Psoas muscle (tissue), 7 donors: ENCODE measurements at regions not wholly inside any gene's neighbourhood (a gene's known extent, or its start where the extent isn't known, plus 50 kb on each side); places are given as distances from the start of the nearest gene placed in this dataset.

Experiments used
- ATAC-seq, 4 donors: fragments of 200-7000 bp; cut with Tn5 transposase; one replicate each; pipeline ENCODE4 v1.9.1; 2020; ENCODE audit warnings: moderate library complexity in 3 of 4, mild to moderate bottlenecking in 2 of 4
- DNase-seq, 2 donors: peaks; one replicate each; pipeline ENCODE4 v3.0.0-alpha.2; 2020
- H3K27ac ChIP-seq: fragments of 200-600 bp; one replicate; pipeline ENCODE4 v1.8.0; 2022
- H3K27me3 ChIP-seq, 3 donors: fragments of 200-600 bp in 1 of 3; one replicate each; pipeline versions ENCODE4 v1.6.1 to v1.8.0; 2013 to 2022; ENCODE audit warnings: low read length in 2 of 3, mild to moderate bottlenecking in 2 of 3, moderate library complexity in 1 of 3; ENCODE audit not compliant: insufficient read depth in 3 of 3
- H3K36me3 ChIP-seq, 2 donors: fragments of 200-600 bp in 1 of 2; one replicate each; pipeline versions ENCODE4 v1.6.1 to v1.8.0; 2013 to 2022; ENCODE audit warnings: low read depth in 1 of 2, mild to moderate bottlenecking in 1 of 2, moderate library complexity in 1 of 2; ENCODE audit not compliant: insufficient read depth in 1 of 2
- H3K4me1 ChIP-seq: fragments of 200-600 bp; one replicate; pipeline ENCODE4 v1.8.0; 2022
- H3K4me3 ChIP-seq: fragments of 200-600 bp; one replicate; pipeline ENCODE4 v1.8.0; 2022; ENCODE audit warnings: mild to moderate bottlenecking
- H3K9me3 ChIP-seq: fragments of 200-600 bp; one replicate; pipeline ENCODE4 v1.8.0; 2022
- WGBS, 3 donors: extraction: QIAGEN DNeasy Blood & Tissue Kit; methylation state at CpG; one replicate each; pipeline versions ENCODE4 v1.1.6 to v1.1.7; 2013; 5-methylcytosine and 5-hydroxymethylcytosine counted together
- intact Hi-C, 2 donors: fragments of 100-400 bp; cut with DNase I; formaldehyde crosslinking; loops; one replicate each; pipeline versions ENCODE4 v1.11.0 to v1.14.2; 2022
- TF ChIP-seq, protein P1 (sequence below): fragments of 200-600 bp; IDR thresholded peaks from one replicate; pipeline ENCODE4 v1.8.0; 2022; ENCODE audit warnings: antibody characterized with exemption
- donor health status: healthy with polysubstance abuse.
- donor health status: DM: no; HTN: no; CAD: no; lungs with moderate emphysema.
- donor health status: Bipolar disorder and iron deficiency.
- donor health status: healthy.
- donor health status: DM: yes; HTN: yes; CAD: no.
- donor health status: DM: no; HTN: no; CAD: no.
- donor health status: DM: yes; HTN: yes; CAD: no.

DNA sequence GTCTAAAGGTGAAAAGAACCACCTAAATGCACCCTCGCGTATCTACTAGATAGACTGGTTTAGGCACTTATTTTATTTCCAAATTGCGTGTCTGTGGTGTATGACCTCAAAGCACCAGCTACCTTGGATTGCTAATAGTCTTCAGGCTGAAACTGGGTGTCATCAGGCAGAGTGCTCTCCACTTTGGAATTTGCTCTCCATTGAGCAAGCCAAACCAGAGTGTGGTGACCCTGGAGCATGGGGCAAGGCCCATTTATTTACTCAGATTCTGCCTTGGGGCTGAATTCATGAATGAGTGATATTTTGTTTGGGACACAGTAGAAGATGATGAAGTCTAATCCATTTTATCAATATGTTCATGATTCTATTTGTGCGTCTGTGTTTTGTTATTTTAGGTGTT lies 812.8 kb upstream of the SLC35B3 start:
- intact Hi-C loops, result no loop called here
- no peak for ATAC-seq
- H3K36me3 ChIP-seq, result no peaks in the 10 kb centered on the region
- H3K9me3 ChIP-seq, result no peaks in the 10 kb centered on the region
- TF ChIP-seq, protein P1, sequence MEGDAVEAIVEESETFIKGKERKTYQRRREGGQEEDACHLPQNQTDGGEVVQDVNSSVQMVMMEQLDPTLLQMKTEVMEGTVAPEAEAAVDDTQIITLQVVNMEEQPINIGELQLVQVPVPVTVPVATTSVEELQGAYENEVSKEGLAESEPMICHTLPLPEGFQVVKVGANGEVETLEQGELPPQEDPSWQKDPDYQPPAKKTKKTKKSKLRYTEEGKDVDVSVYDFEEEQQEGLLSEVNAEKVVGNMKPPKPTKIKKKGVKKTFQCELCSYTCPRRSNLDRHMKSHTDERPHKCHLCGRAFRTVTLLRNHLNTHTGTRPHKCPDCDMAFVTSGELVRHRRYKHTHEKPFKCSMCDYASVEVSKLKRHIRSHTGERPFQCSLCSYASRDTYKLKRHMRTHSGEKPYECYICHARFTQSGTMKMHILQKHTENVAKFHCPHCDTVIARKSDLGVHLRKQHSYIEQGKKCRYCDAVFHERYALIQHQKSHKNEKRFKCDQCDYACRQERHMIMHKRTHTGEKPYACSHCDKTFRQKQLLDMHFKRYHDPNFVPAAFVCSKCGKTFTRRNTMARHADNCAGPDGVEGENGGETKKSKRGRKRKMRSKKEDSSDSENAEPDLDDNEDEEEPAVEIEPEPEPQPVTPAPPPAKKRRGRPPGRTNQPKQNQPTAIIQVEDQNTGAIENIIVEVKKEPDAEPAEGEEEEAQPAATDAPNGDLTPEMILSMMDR, result no peak
- no peaks in the 10 kb centered on the region for H3K27me3 ChIP-seq
- H3K4me3 ChIP-seq, result no peak overlapping the region
- H3K27ac ChIP-seq, result no peak overlapping the region
- WGBS, 3 donors, result 94 to 96% (median 94%) methylated on average over 4 of the region's 4 CpGs
- H3K4me1 ChIP-seq, result no peaks in the 10 kb centered on the region
- no peak for DNase-seq

DNA sequence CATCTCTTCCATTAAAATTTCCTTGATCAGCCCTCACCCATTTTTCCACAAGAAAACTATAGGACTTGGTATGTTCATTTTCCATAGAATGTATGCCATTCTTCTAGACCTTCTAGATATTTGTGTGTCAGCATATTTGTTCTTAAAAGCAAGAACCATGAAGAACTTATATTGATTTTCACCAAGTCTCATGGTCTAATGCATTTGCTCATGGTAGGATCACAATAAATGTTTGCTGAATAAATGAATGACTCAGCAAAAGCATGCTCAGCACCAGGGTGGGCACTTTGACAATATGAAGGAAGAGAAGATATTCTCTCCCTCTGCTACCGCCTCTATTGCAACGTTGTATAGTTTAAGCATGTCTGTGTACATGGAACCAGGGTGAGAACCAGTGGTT lies 805.5 kb upstream of the SLC35B3 start:
- Histone ChIP-seq H3K4me3 (no peak overlapping the region), H3K9me3 (no peaks in the 10 kb centered on the region), H3K27ac (no peak overlapping the region), H3K36me3 (no peaks in the 10 kb centered on the region), H3K4me1 (no peaks in the 10 kb centered on the region), H3K27me3 (no peaks in the 10 kb centered on the region)
- DNase-seq (no peak), ATAC-seq (no peak)
- TF ChIP-seq, protein P1, result no peak
- intact Hi-C loops, result no loop called here
- WGBS, 3 donors, result 89 to 97% (median 95%) methylated on average over 2 of the region's 2 CpGs

DNA sequence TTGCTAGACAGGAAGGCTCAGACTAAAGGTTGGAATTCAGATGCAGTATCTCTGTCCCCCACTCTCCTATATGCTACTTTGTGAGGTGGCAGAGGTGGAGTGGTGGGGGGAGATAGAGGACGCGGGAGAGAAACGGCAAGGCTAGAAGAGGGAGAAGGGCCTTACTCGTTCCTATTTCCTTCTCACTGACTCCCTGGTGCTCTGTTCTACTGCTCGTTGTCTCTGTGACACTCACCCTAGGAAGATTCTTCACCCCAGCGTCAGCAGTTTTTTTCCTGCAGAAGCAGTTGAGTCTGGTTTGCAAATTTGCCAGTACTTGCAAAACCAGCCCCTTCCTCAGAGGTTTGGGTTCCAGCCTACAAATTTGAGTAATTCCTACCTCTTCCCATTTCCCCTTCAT lies 801.1 kb upstream of the SLC35B3 start:
- no peak for ATAC-seq
- intact Hi-C loops, result no loop called here
- TF ChIP-seq, protein P1, result no peak
- H3K4me1 ChIP-seq, result no peaks in the 10 kb centered on the region
- no peak overlapping the region for H3K4me3 ChIP-seq
- H3K27ac ChIP-seq, result no peak overlapping the region
- no peaks in the 10 kb centered on the region for H3K27me3 ChIP-seq
- DNase-seq, result no peak
- peaks cover 6% of the 10 kb centered on the region for H3K9me3 ChIP-seq
- no peaks in the 10 kb centered on the region for H3K36me3 ChIP-seq
- WGBS, 3 donors, result 65 to 79% (median 65%) methylated on average over 6 of the region's 6 CpGs

DNA sequence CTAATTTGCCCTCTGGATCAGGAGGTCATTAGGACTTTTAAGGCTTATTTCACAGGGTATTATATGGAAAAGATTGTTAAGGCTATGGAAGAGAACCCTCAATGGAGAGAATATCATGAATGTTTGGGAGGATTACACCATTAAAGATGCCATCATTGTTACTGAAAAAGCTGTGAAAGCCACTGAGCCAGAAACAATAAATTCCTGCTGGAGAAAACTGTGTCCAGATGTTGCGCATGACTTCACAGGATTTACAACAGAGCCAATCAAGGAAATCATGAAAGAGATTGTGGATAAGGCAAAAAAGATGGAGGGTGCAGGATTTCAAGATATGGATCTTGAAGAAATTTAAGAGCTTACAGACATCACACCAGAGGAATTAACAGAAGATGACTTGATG lies 798.3 kb upstream of the SLC35B3 start:
- no peaks in the 10 kb centered on the region for H3K4me1 ChIP-seq
- TF ChIP-seq, protein P1, result no peak
- ATAC-seq, result no peak

DNA sequence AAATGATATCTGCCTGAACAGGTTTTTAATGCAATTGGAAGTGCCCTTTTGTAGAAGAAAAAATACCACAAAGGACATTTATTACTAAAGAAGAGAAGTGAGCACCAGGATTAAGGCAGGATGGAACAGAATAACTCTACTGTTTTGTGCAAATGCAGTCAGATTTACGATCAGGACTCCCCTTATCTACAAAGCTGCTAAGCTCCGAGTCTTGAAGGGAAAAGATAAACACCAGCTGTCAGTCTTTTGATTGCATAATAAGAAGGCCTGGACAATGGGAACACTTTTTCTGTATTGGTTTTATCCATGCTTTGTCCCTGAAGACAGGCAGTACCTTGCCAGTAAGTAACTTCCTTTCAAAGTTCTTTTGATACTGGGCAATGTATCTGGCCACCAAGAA lies 797.9 kb upstream of the SLC35B3 start:
- no peak for DNase-seq
- Histone ChIP-seq H3K4me3 (no peak overlapping the region), H3K9me3 (peaks cover 6% of the 10 kb centered on the region), H3K27ac (no peak overlapping the region), H3K4me1 (no peaks in the 10 kb centered on the region), H3K36me3 (no peaks in the 10 kb centered on the region), H3K27me3 (no peaks in the 10 kb centered on the region)
- 39 to 59% (median 46%) methylated on average over 2 of the region's 2 CpGs for WGBS, 3 donors
- no peak for ATAC-seq
- intact Hi-C loops, result no loop called here
- TF ChIP-seq, protein P1, result no peak

More for the DNA sequence above, 798.3 kb upstream of the SLC35B3 start:
- no peak for DNase-seq
- Histone ChIP-seq H3K27me3 (no peaks in the 10 kb centered on the region), H3K9me3 (peaks cover 6% of the 10 kb centered on the region), H3K27ac (no peak overlapping the region), H3K4me3 (no peak overlapping the region), H3K36me3 (no peaks in the 10 kb centered on the region)
- intact Hi-C loops, result no loop called here
- WGBS, 3 donors, result 84 to 93% (median 88%) methylated on average over 1 of the region's 1 CpG
